ENCODE measurements at regions not wholly inside any gene's neighbourhood (a gene's known extent, or its start where the extent isn't known, plus 50 kb on each side); places are given as distances from the start of the nearest gene placed in this dataset.

DNA sequence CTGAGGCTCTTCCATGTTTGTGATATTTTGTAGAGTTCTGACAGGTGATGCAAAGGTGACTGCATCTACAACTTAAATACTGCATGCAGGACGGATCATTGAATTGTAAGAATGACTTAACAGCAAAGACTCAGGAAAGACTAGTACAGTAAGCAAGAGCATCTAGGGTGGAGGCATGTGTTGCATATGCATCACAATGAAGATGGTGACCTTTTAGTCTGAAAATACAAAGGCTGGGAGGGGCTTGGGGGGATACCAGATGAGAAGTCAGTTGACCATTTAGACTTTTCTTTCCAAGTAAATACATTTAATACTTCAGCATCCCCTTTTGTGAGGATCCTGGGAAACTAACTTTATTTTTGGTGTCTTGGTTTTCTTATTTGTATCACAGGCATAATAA lies 145.5 kb downstream of the NUF2 start:
- TF ChIP-seq, protein P1, sequence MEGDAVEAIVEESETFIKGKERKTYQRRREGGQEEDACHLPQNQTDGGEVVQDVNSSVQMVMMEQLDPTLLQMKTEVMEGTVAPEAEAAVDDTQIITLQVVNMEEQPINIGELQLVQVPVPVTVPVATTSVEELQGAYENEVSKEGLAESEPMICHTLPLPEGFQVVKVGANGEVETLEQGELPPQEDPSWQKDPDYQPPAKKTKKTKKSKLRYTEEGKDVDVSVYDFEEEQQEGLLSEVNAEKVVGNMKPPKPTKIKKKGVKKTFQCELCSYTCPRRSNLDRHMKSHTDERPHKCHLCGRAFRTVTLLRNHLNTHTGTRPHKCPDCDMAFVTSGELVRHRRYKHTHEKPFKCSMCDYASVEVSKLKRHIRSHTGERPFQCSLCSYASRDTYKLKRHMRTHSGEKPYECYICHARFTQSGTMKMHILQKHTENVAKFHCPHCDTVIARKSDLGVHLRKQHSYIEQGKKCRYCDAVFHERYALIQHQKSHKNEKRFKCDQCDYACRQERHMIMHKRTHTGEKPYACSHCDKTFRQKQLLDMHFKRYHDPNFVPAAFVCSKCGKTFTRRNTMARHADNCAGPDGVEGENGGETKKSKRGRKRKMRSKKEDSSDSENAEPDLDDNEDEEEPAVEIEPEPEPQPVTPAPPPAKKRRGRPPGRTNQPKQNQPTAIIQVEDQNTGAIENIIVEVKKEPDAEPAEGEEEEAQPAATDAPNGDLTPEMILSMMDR (IDR thresholded peaks at IDR 0.05) = no peak
- no peak for TF ChIP-seq POLR2A (IDR thresholded peaks at IDR 0.05)
- no peak for TF ChIP-seq POLR2AphosphoS5 (IDR thresholded peaks at IDR 0.05; ENCODE audit: insufficient read depth in 1 of 2, low read depth in 1 of 2)
